Ovary (tissue), 3 donors: ENCODE measurements at regions not wholly inside any gene's neighbourhood (a gene's known extent, or its start where the extent isn't known, plus 50 kb on each side); places are given as distances from the start of the nearest gene placed in this dataset.

Experiments used
- CTCF ChIP-seq, 3 donors: fragments of 450-650 bp in 2 of 3; fragments of 200-600 bp in 1 of 3; IDR thresholded peaks; one replicate each; pipeline versions ENCODE4 v1.5.1 to v1.8.0; 2016 to 2022; ENCODE audit warnings: antibody characterized with exemption in 3 of 3, mild to moderate bottlenecking in 1 of 3
- EP300 ChIP-seq: sonication (generic); formaldehyde crosslinking; IDR thresholded peaks from one replicate; pipeline ENCODE4 v1.6.1; 2017; ENCODE audit warnings: antibody characterized with exemption
- donor health status: DM: no; HTN: no; CAD: no.

DNA sequence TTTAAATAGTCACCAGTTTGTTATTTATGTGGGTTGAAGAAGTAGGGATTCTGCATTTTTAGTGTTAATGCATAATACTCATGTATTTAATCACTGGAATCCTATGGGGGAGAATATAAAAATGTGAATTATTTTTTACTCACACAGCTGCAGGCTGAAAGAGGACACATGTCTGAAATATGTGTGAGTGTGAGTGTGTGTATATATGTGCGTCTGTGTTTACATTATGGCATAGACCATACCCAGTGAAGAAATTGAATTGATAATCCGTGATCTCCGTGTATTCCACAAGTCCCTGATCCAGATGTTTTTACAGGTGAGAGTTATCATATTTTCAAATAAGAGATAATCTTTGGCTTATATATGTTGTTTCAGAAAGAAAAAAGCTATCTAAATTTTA, 225.3 kb downstream of the ICOS start:
- no peak for TF ChIP-seq CTCF (IDR thresholded peaks at IDR 0.05)
- no peak for TF ChIP-seq EP300
